Activated naive CD8-positive, alpha-beta T cell treated with anti-CD3 and anti-CD28 coated beads for 36 hours (primary cell): ENCODE measurements at regions not wholly inside any gene's neighbourhood (a gene's known extent, or its start where the extent isn't known, plus 50 kb on each side); places are given as distances from the start of the nearest gene placed in this dataset.
"Not testable (repeated sequence)": the region's sequence is repeated elsewhere in the genome, so short reads cannot be mapped to it uniquely, and the experiment has no call there.

ENCODE experiments used
- DNase-seq: peaks from one replicate; pipeline ENCODE4 v3.0.0; 2021
- H3K27ac Mint-ChIP-seq: one replicate; pipeline ENCODE4 v1.8.0; 2022; ENCODE audit warnings: mild to moderate bottlenecking, moderate library complexity, mixed read lengths
- H3K27me3 Mint-ChIP-seq: one replicate; pipeline ENCODE4 v1.8.0; 2022; ENCODE audit warnings: mild to moderate bottlenecking, mixed read lengths
- H3K36me3 Mint-ChIP-seq: one replicate; pipeline ENCODE4 v1.8.0; 2021; ENCODE audit warnings: mild to moderate bottlenecking, mixed read lengths
- H3K4me1 Mint-ChIP-seq: one replicate; pipeline ENCODE4 v1.8.0; 2021; ENCODE audit warnings: mixed read lengths
- H3K4me3 Mint-ChIP-seq: one replicate; pipeline ENCODE4 v1.8.0; 2022; ENCODE audit warnings: mild to moderate bottlenecking, moderate library complexity, mixed read lengths
- H3K9me3 Mint-ChIP-seq: one replicate; pipeline ENCODE4 v1.8.0; 2022; ENCODE audit warnings: mixed read lengths

- DNase-seq = peak; percentile 17
- H3K4me1 Mint-ChIP-seq = peaks cover 3% of the 10 kb centered on the region
- no peak overlapping the region for H3K4me3 Mint-ChIP-seq
- no peaks in the 10 kb centered on the region for H3K36me3 Mint-ChIP-seq
- no peaks in the 10 kb centered on the region for H3K9me3 Mint-ChIP-seq
- no peaks in the 10 kb centered on the region for H3K27me3 Mint-ChIP-seq
- H3K27ac Mint-ChIP-seq = no peak overlapping the region
Measured at GRCh38 chr21:32940079-32941014, 85.4 kb upstream of the OLIG2 start.

GRCh38 chr21:32941263-32941662, 84.5 kb upstream of the OLIG2 start:
- no peak overlapping the region for H3K4me3 Mint-ChIP-seq
- no peaks in the 10 kb centered on the region for H3K9me3 Mint-ChIP-seq
- H3K27me3 Mint-ChIP-seq = no peaks in the 10 kb centered on the region
- H3K36me3 Mint-ChIP-seq = no peaks in the 10 kb centered on the region
- no peak for DNase-seq
- no peak overlapping the region for H3K27ac Mint-ChIP-seq
- peaks cover 3% of the 10 kb centered on the region for H3K4me1 Mint-ChIP-seq

- no peaks in the 10 kb centered on the region for H3K36me3 Mint-ChIP-seq
- H3K27ac Mint-ChIP-seq = no peak overlapping the region
- no peak overlapping the region for H3K4me3 Mint-ChIP-seq
- no peaks in the 10 kb centered on the region for H3K9me3 Mint-ChIP-seq
- DNase-seq = no peak
- H3K27me3 Mint-ChIP-seq = no peaks in the 10 kb centered on the region
- no peaks in the 10 kb centered on the region for H3K4me1 Mint-ChIP-seq
Measured at GRCh38 chr21:32946654-32947053, 79.1 kb upstream of the OLIG2 start.

DNA sequence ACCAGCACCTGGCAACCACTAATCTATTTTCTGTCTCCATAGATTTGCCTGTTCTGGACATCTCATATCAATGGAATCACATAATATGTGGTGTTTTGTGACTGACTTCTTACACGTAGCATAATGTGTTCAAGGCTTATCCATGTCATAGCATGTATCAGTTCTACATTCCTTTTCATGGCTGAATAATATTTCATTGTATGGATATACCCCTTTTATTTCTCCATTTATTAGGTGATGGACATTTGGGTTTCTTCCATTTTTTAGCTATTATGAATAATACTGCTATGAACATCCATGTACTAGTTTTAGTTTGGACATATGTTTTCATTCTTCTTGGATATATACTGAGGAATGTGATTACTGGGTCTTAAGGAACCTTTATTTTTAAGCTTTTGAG, 78.0 kb upstream of the OLIG2 start:
- no peak overlapping the region for H3K27ac Mint-ChIP-seq
- no peaks in the 10 kb centered on the region for H3K9me3 Mint-ChIP-seq
- H3K4me1 Mint-ChIP-seq = no peaks in the 10 kb centered on the region
- no peak for DNase-seq
- no peaks in the 10 kb centered on the region for H3K27me3 Mint-ChIP-seq
- H3K4me3 Mint-ChIP-seq = no peak overlapping the region
- no peaks in the 10 kb centered on the region for H3K36me3 Mint-ChIP-seq

DNA sequence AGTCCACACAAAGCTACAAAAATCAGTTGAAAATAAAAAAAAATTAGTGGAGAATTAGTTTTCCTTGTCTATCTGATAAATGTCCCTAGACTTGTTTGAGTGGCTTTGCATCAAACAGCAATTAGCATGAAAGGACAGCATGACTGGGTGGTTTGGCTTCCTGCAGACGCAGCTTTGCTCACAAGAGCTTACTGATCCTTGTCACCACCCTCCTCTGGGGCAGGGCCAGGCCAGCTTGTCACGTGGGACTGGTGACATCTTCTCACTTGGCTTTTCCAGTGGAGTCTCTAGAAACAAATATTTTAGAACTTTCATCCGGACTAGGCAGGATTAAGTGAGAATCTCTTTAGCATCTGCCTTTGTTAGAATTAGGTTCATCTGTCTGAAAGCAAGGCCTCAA, 76.0 kb upstream of the OLIG2 start:
- DNase-seq = no peak
- Mint-ChIP-seq H3K27me3 (peaks cover 12% of the 10 kb centered on the region), H3K36me3 (no peaks in the 10 kb centered on the region), H3K4me1 (no peaks in the 10 kb centered on the region), H3K9me3 (no peaks in the 10 kb centered on the region), H3K27ac (no peak overlapping the region), H3K4me3 (no peak overlapping the region)

GRCh38 chr21:32951041-32951440, 74.7 kb upstream of the OLIG2 start:
- no peak overlapping the region for H3K27ac Mint-ChIP-seq

DNA sequence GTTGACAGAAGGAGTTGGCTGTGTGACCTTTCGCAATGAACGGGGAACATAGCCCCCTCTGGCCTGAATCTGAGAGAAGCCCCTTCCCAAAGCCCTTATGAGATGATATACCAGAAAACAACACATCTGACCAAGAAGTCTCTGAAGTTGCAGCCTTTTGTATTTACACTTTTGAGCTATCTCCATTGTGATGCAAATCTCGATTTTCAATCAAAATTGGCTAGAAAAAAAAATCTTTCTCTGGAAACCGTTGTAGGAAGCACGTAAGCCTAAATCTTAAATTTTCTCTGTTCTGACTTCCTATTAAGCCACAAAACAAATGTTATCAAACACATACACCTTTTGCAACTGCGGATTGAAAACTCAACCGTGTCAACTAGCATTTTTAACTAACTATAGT, 71.4 kb upstream of the OLIG2 start:
- Mint-ChIP-seq H3K4me1 (peaks cover 1% of the 10 kb centered on the region), H3K36me3 (no peaks in the 10 kb centered on the region), H3K27me3 (peaks cover 46% of the 10 kb centered on the region), H3K9me3 (no peaks in the 10 kb centered on the region), H3K4me3 (no peak overlapping the region), H3K27ac (no peak overlapping the region)
- DNase-seq = no peak

More at GRCh38 chr21:32951041-32951440, 74.7 kb upstream of the OLIG2 start:
- Mint-ChIP-seq H3K27me3 (peaks cover 25% of the 10 kb centered on the region), H3K36me3 (no peaks in the 10 kb centered on the region), H3K4me1 (peaks cover 1% of the 10 kb centered on the region), H3K4me3 (no peak overlapping the region), H3K9me3 (no peaks in the 10 kb centered on the region)
- DNase-seq = no peak

DNA sequence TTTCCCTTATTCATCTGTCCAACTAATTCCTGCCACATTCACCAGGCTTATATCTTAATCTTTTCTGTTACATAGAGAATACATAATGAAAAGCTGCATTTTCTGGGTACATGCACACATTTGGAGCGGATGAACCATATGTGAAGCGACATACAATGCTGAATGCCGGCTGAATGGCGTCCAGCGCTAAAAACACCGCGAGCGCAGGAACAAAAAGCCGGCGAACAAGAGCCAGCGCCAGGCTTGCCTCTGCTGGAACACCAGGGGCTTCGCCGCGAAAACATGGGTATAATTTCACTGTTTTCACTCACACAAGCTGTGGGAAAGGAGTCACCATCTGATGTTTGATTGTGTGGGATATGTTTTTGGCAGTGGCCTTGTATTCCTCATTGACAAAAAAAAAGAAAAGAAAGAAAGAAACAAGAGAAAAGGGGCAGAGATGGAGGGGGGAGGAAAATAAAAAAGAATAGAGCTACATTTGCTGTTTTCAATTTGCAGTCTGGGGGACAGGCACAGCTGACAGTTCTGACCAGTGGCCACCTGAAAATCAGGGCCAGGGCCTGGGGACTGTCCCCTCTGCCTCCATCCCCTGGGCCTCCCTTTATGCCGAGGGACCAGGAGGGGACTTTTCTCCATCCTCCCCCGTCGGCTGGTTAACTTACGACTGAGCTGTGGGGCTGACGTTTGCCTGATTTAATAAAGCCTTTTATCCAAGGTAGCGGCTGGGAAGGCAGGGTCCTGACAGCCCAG, 70.2 kb upstream of the OLIG2 start:
- Mint-ChIP-seq H3K9me3 (no peaks in the 10 kb centered on the region), H3K36me3 (no peaks in the 10 kb centered on the region), H3K4me1 (peaks cover 1% of the 10 kb centered on the region), H3K27me3 (peaks cover 48% of the 10 kb centered on the region), H3K4me3 (no peak overlapping the region), H3K27ac (no peak overlapping the region)
- DNase-seq = no peak

GRCh38 chr21:32956061-32956656, 69.6 kb upstream of the OLIG2 start:
- Mint-ChIP-seq H3K27me3 (peaks cover 52% of the 10 kb centered on the region), H3K4me1 (peaks cover 1% of the 10 kb centered on the region), H3K4me3 (no peak overlapping the region), H3K27ac (no peak overlapping the region), H3K9me3 (no peaks in the 10 kb centered on the region), H3K36me3 (no peaks in the 10 kb centered on the region)
- no peak for DNase-seq

DNA sequence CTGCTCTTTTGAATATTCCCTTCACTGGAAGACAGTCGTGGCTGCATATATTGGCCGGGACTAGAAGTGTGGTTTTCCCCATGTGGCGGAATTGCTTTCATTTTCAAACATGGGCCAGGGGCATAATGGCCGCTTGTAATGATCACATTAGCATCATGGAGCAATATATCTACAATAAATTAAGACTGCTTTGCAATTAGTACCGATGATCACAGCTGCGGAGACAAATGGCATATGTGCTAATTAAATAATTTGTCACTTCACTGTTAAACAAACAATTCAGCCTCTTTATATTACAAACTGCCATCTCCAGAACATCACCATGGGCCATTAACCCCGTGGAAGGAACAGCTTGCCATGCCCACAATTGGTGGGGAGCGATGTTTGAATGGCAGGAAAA, 68.2 kb upstream of the OLIG2 start:
- H3K4me3 Mint-ChIP-seq = no peak overlapping the region
- H3K27me3 Mint-ChIP-seq = peaks cover 62% of the 10 kb centered on the region
- H3K36me3 Mint-ChIP-seq = no peaks in the 10 kb centered on the region
- H3K4me1 Mint-ChIP-seq = peaks cover 1% of the 10 kb centered on the region
- no peak for DNase-seq
- H3K9me3 Mint-ChIP-seq = no peaks in the 10 kb centered on the region
- H3K27ac Mint-ChIP-seq = no peak overlapping the region

- H3K4me3 Mint-ChIP-seq = no peak overlapping the region
- H3K9me3 Mint-ChIP-seq = no peaks in the 10 kb centered on the region
- no peak overlapping the region for H3K27ac Mint-ChIP-seq
- H3K36me3 Mint-ChIP-seq = no peaks in the 10 kb centered on the region
- peaks cover 67% of the 10 kb centered on the region for H3K27me3 Mint-ChIP-seq
- H3K4me1 Mint-ChIP-seq = peaks cover 1% of the 10 kb centered on the region
- no peak for DNase-seq
Measured at GRCh38 chr21:32958288-32959002, 67.3 kb upstream of the OLIG2 start.

DNA sequence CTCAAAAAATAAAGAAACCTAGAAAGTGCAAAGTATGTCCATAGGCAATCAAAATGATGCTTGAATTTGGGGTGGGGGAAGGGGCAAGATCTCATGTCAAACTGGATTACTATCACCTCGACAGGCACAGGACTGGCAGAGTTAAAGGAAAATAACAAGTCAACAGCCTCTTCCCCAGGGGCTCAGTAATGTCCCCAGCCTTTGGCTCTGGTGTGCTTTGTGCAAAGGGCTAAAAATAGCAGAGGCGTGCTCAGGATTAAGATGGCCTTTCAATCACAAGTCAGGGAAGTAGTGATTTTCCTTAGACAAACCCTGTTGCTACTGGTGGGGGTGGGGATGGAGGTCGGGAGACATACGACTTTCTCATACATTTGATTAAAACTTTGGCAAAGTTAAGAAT, 63.5 kb upstream of the OLIG2 start:
- no peak overlapping the region for H3K4me3 Mint-ChIP-seq
- H3K4me1 Mint-ChIP-seq = no peaks in the 10 kb centered on the region
- DNase-seq = no peak
- H3K27me3 Mint-ChIP-seq = peaks cover 35% of the 10 kb centered on the region
- no peaks in the 10 kb centered on the region for H3K36me3 Mint-ChIP-seq
- H3K9me3 Mint-ChIP-seq = no peaks in the 10 kb centered on the region
- no peak overlapping the region for H3K27ac Mint-ChIP-seq

DNA sequence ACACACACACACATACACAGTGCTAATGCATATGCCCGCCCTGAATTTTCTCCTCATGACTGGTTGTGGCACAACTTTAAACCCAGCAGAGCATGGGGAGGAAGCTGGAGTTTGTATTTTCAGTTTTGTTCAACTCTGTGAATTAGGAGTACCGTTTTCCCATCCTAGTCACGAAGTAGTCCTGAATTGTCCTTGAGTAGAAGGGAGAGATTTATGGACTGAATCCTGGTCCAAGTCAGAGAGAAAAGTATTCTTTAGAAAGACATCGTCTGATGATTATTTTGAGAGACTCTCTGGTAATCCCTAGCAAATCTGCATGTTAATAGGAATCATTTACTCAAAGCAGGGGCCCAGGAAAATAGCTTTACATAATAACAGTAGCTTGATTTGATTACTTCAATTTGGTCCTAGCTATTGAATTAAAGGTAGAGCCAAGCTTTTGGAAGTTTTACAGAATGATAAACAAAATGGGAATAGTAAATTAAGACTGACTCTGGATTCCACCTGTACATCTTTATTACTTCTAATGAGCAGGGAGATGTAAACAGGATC, 60.5 kb upstream of the OLIG2 start:
- DNase-seq = no peak
- H3K9me3 Mint-ChIP-seq = no peaks in the 10 kb centered on the region
- no peak overlapping the region for H3K4me3 Mint-ChIP-seq
- peaks cover 22% of the 10 kb centered on the region for H3K27me3 Mint-ChIP-seq
- no peaks in the 10 kb centered on the region for H3K36me3 Mint-ChIP-seq
- H3K27ac Mint-ChIP-seq = no peak overlapping the region
- no peaks in the 10 kb centered on the region for H3K4me1 Mint-ChIP-seq

- Mint-ChIP-seq H3K36me3 (no peaks in the 10 kb centered on the region), H3K9me3 (no peaks in the 10 kb centered on the region), H3K4me3 (no peak overlapping the region), H3K27ac (no peak overlapping the region), H3K27me3 (peaks cover 18% of the 10 kb centered on the region), H3K4me1 (no peaks in the 10 kb centered on the region)
- DNase-seq = no peak
Measured at GRCh38 chr21:32966120-32966519, 59.6 kb upstream of the OLIG2 start.

DNA sequence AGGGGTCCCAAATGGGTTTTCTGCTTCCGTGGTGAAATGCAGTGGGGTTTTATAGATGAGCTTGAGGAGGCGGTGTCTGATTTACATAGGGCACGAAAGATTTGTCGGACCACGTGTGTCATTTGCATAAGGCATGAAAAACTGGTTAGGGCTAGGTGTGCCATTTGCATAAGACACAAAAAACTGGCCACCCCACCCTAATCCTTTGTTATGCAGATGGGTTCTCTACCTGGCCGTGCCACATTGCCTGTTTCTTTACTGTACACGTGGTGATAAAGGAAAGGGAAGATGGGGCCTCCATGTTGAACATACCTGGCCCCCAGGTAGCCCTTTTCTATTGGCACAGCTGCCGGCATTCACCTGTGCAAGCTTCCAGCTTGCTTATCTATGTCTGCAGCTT, 57.6 kb upstream of the OLIG2 start:
- not testable (repeated sequence) for H3K4me3 Mint-ChIP-seq, H3K27me3 Mint-ChIP-seq, H3K27ac Mint-ChIP-seq, H3K9me3 Mint-ChIP-seq, H3K4me1 Mint-ChIP-seq, DNase-seq, H3K36me3 Mint-ChIP-seq
